Left cardiac atrium (tissue), 4 donors: ENCODE measurements at regions not wholly inside any gene's neighbourhood (a gene's known extent, or its start where the extent isn't known, plus 50 kb on each side); places are given as distances from the start of the nearest gene placed in this dataset.

Experiments used
- ATAC-seq, 2 donors: fragments of 200-7000 bp; cut with Tn5 transposase; one replicate each; pipeline ENCODE4 v1.9.1; 2020; ENCODE audit warnings: mild to moderate bottlenecking in 2 of 2, moderate library complexity in 2 of 2
- DNase-seq: peaks from one replicate; pipeline ENCODE4 v3.0.0-alpha.2; 2020
- intact Hi-C, 2 donors: fragments of 100-400 bp; cut with DNase I; formaldehyde crosslinking; loops; one replicate each; pipeline versions ENCODE4 v1.14.1 to v1.15.1; 2022 to 2023
- donor health status: DM: no; HTN: yes; CAD: no.
- donor health status: DM: no; HTN: yes; CAD: no; lungs with severe emphysema.
- donor health status: DM: yes; HTN: yes; CAD: no.
- donor health status: Dilated cardiomyopathy.

DNA sequence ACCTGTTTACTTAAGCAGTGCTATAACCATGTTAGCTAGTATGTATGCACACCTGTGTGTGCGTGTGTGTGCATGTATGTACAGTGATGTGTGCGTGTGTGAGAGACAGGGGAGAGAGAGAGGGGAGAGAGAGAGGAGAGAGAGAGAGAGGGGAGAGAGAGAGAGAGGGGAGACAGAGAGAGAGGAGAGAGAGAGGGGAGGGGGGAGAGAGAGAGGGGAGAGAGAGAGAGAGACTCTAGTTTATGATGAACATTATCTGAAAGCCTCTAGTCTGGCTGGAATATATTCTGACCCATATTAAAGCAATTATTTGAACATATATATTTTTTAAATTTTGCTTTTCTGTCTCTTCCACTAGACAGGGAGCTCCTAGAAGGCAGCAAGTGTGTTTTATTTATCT, 117.5 kb upstream of the CPEB4 start:
- intact Hi-C loops, result no loop called here
- DNase-seq, result no peak
- no peak for ATAC-seq

DNA sequence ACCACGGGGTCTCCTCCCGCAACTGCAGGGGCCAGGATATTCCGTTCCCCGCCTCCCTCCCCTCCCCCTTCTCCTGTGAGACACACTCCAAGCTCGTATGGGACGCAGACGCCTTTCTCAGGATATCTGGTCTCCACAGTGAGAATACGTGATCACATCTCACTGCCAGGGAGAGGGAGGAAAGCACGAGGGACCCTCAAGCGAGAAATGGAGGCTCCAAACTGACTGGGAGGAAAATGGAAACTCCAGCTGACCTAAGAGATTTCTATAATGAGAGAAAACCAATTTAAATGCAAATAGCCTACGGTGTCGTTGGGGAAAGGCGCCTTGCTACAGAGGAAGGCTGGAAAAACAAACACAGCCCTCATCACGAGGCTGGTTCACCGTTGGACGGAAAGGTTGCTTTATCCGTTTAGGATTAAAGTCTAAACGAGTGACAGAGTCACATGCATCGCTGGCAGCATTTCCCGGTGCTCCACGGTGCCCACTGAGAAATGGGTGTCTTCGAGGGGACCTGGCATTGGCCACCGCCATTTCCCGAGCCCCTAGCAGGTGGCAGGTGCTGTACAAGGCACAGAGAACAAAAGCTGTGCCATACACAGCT, 116.9 kb upstream of the CPEB4 start:
- intact Hi-C loops, result no loop called here
- ATAC-seq (no peak), DNase-seq (no peak)

DNA sequence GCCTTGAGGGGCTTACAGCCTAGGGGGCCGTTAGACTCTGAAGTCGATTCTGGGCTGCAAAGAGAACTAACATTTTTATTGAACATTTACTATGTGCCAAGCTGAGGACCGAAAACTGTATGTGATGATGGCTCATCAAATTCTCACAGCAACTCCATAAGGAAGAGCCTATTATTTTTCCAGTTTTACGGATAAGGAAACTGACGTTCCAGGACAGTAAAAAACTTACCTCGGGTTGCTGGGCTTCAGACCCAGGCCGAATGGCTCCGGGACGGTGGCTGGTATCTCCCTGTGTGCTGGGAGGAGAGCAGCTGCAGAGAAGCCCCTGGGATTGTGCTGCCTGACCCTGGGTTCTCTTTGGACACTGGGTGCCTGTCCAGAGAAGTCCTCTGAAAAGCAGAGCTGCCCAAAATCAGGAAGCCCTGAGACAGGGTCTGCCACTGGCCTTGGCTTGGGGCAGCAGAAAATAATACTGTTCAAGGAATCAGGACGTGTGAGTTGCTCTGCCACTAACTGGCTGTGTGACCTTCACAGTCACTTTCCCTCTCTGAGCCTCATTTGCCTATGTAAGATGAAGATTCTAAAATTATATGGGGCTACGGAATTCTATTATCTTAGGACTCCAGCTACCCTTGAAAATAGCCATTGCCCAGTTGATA, 116.3 kb upstream of the CPEB4 start:
- DNase-seq (no peak), ATAC-seq (no peak)
- intact Hi-C loops, result no loop called here

DNA sequence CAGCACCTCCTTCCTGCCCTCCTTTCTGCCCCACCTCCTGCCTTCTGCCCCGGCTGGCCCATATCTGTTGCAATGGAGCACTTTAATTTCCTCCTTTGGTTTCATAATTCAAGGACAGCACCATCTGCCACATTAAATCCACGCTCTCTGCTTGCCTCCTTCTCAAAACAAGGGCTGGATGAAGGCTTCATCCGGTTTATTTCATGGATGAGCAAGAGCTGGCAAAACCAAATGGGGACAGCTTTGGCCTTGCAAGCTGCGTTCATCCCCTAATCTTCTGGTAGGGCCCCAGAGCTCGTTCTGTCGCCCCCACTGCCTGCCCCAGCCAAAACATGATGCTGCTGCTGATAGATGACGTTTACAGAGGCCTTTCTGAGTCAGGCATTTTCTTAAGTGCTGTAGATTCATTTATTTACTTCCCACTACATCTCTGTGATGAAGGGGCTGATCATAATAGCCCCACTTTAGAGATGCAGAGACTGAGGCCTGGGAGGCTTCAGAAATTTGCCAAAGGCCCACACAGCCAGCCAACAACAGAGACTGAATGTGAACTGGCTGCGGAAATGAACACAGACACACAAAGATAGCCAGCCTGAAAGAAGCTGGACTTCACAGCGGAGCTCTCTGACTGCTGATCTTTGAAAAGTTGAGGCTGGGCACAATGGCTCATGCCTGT, 115.6 kb upstream of the CPEB4 start:
- intact Hi-C loops, result no loop called here
- ATAC-seq (peak in 1 of 2 donors; percentile 25), DNase-seq (no peak)

DNA sequence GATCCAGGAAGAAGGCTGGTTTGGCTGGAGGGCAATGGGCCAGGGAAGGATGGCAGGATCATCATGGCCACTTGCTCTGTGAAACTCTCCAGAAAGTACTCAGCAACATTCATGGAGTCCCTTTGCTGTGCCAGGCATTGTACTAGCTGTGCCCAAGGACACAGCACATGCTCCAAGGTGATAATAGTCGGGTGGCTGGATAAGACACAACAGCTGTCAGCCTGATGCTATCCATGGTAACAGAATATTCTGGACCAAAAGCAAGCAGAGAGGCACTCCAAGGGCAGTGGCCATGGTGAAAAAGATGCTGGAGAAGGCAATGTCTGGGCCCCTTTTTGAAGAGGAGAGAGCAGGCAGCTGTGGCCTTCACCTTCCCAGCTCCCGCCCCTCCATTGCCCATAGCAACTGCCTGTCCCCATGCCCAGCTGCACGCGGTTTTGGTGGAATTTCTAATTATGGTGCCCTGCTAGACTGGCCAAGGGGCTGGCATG, 113.8 kb upstream of the CPEB4 start:
- peak; percentile 63 to 70 for ATAC-seq
- intact Hi-C loops, result no loop called here

DNA sequence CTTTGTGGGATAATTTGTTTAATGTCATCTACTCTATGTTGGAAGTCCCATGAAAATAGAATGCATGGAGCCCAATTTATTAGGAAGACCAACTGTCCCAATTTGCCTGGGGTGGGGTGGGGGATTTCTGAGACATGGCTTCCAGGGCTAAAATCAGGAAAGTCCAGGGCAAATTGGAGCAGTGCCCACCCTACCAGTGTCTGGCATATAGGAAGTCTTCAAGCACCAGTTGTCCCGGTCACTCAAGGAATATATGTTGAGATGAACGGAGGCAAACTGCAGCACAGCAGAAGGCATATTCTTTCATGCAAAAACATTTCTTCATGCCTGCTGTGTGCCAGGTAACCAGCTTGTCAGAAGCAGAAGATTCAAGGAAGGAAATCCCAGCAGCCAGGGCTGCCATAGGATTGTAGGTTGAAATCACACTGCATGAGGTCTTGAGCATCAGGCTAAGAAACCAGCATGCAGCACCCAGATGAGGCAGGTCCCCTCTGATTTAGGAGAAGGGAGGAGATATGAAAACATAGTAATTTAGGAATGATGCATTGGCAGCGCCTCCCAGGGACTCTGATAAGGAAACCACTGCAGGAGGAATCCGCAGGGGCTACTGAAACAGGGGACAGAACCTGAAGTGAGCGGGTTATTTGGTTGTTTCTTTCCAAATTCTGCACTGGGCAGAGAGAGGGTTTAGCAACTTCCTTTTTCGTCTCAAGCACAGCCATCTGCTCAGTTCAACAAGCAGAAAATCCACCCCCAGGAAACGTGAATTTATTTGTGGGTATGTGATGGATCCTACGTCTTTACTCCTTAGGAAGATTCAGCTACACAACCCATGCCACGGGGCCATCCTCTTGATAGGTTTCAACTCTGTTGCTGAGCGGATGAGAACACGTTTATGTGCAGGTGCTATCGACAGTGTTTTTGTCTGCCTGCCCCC, 112.6 kb upstream of the CPEB4 start:
- intact Hi-C loops, result no loop called here
- ATAC-seq (no peak), DNase-seq (no peak)

More for the DNA sequence above, 113.8 kb upstream of the CPEB4 start:
- DNase-seq, result no peak

DNA sequence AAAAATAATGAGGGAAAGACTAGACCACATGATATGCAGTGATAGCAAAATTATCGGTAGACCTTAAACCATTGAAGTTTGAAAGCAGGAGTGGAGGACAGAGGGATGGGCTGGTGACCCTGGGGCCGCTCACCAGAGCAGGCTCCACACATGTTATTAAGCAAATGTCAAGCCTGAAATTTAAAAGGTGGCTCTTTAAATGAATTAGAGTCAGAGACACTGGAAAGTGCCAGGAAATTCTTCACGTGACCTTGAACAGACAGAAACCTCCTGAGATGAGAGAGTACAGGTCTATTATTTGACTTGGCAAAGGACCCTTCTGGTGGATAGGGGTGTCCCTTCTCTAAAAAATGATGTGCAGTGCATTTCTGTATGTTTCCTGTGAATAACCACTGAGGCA, 111.0 kb upstream of the CPEB4 start:
- ATAC-seq, result no peak
- intact Hi-C loops, result no loop called here
- DNase-seq, result no peak

DNA sequence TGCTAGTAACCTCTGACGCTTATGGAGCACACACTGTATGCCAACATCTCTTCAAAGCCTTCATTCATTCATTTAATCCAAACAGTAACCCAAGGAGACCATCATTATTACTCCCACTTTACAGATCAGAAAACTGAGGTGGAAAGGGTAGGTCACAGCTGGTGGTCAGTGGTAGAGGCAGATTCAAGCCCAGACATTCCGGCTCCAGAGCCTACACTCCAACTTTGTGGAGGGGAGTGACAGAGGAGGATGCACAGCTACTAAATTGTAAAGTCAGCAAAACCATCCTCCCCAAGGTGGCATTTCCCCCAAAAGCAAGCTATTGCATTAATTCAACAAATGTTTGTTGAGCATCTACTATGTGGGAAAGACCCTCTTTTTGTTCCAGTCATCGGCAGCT, 110.5 kb upstream of the CPEB4 start:
- DNase-seq, result no peak
- no peak for ATAC-seq
- intact Hi-C loops, result no loop called here

DNA sequence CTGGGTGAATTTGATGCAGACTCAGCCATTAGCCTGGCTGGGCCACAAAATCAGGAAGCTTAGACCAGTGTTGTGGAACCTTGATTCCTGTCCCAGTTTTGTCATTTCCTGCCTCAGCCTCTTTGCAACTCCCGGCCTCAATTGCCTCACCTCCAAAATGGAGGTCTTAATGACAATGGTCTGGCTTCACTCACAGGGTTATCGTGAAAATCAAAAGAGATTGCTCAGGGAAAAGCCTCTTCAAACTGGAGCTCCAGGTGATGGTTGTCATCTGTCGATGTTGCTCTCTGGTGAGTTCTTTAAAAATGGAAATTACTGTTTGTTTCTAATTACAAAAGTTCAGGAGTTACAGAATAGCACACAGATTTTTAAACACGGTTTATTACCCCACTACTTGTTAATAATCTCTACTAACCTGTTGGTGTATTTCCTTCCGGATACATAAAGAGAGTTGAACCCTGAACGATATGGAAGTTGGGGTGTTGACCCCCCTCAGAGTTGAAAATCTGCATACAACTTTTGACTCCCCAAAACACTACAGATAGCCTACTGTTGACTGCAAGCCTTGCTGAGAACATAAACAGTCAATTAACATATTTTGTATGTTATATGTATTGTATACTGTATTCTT, 109.9 kb upstream of the CPEB4 start:
- DNase-seq, result no peak
- intact Hi-C loops, result no loop called here
- no peak for ATAC-seq

DNA sequence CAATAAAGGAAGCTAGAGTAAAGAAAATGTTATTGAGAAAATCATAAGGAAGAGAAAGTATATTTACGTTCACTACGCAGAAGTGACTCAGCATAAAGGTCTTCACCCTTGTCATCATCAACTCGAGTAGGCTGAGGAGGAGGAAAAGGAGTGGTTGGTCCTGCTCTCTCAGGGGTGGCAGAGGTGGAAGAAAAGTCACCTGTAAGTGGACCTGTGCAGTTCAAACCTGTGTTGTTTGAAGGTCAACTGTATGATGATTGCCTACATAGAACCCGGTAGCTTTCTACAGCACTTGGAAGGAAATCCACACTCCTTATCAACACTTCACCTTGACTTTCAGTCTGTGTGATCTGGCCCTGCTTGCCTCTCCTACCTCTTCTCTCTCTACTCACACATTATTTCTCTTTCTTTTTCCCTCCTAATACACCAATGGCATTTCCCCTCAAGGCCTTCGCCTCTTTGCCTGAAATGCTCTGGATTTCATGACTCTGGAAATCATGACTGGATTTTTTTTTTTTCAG, 109.3 kb upstream of the CPEB4 start:
- intact Hi-C loops, result no loop called here
- ATAC-seq, result no peak

DNA sequence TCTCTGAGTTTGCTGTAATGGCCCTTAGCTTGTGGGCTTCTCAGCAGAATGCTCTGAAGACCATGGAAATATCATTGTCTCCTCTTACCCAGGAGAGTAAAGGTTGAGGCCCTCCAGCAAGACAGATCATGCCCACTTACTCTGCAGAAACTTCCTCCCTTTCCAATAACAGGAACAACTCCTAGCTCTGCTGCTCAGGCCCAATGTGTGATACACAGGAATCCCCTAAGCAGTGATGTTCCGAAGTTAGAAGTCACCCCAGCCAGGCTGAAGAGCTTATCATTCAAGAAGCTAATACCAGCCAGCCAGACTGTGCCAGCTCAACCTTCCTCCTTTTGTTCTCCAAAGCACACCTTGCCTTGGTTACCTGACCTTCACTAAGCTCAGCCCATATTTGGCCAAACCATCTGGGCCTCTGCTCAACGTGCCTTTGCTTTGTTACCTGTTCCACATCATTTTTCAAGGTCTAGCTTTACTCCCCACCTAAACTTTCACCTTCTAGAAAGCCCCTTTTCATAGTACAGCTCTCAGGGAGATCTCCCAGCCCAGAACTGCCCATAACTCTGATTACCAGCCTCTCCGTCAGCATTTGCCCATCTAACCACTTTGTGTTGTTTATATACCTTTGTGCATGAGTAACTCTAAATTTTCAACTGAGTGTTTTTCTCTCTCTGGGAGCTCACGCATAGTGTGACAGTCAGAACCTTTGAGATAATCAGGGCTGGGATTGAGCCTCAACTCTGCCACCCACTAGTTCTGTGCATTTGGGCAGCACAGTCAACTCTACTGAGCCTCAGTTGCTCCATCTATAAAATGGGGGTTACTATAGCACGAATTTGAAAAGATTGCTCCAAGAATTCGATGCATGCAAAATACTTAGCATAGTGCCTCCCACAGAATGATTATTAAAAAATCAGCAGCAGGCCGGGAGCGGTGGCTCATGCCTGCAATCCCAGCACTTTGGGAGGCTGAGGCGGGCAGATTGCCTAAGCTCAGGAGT, 107.6 kb upstream of the CPEB4 start:
- ATAC-seq (no peak), DNase-seq (no peak)
- intact Hi-C loops, result no loop called here

More for the DNA sequence above, 109.3 kb upstream of the CPEB4 start:
- DNase-seq, result no peak

DNA sequence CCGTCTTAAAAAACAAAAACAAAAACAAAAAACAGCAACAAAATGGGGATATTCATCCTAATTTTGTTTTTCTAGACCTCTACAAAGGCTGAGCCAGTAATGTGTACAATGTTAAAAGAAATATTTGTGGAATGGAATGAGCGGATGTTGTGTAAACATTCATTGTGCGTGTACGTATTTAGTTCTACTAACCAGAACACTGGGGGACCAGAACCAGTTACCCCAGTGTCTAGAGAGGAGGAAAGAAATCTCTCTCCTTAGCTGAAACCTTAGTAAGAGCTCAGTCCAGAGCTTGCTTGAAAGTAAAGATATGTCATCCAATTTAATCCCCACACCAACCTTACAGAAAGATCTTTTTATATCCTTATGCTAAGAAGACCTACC, 106.7 kb upstream of the CPEB4 start:
- ATAC-seq, result no peak
- intact Hi-C loops, result no loop called here
- DNase-seq, result no peak

DNA sequence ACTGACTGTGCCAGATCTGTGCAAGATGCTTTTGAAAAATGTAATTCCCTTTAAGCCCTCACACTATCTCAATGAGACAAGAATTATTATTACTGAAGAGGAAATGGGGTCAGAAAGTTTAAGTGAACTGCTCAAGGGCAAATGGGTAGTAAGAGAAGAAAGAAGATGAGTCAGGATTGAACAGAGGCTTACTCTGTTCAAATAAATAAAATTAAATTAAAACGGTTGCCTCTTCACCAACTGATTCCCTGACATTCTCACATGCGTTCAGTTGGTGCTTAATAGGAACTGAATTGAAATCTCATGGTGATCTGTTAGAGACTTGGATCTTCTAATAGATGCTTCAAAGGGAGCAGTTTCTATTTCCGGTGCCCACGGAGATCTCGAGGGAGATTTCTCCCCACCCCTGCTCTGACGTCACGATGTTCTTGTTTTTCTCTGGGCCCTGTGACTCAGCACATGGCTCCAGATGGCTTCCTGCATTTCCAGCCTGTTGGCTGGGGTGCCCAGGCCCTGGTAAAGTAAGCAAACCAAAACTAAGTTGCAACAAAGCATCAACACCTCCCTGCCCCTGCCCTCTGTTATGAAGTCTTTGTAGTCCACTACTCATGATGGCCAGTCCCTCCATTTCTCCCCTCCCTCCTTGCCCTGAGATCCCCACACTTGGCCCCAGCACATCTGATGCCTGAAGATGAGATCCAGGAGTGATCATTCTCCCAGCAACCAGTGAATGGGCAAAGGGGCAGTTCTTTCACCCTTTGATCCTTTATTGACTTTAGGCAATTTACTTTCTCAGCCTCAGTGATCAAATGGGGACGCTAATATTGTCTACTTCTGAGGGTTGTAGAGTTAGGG, 106.1 kb upstream of the CPEB4 start:
- ATAC-seq (peak; percentile 88 to 92), DNase-seq (peak; percentile 88)
- intact Hi-C loops, result no loop called here

DNA sequence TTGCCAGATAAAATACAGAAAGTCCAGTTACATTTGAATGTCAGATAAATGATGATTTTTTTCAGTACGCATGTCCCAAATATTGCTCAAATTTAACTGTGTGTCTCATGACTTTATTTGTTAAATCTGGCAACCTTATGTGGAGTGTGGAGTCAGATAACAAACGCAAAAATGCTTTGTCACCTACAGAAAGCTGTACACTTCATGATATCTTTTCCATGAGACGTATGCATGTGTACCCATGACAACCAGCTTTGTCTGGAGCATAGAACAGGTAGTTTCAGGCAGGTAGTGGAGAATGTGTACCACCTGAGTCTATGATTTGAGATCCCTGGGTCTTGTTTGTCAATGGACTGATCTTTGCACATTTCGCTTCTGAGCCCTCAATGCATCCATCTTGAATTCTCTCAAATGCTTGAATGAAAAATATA, 105.5 kb upstream of the CPEB4 start:
- ATAC-seq (no peak), DNase-seq (no peak)
- intact Hi-C loops, result no loop called here

DNA sequence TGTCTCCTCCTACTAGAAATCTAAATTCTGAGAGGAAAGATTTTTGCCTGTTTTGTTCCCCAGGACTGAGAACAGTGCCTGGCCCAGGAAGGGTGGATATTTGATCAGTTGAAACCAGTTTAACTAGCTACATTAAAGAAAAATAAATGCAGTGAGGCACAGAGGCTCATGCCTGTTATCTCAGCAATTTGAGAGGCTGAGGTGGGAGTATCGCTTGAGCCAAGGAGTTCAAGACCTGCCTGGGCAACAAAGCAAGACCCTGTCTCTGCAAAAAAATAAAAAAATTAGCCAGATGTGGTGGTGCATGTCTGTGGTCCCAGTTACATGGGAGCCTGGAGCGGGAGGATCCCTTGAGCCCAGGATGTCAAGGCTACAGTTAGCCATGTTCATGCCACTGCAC, 104.8 kb upstream of the CPEB4 start:
- intact Hi-C loops, result no loop called here
- ATAC-seq, result no peak
- DNase-seq, result no peak

DNA sequence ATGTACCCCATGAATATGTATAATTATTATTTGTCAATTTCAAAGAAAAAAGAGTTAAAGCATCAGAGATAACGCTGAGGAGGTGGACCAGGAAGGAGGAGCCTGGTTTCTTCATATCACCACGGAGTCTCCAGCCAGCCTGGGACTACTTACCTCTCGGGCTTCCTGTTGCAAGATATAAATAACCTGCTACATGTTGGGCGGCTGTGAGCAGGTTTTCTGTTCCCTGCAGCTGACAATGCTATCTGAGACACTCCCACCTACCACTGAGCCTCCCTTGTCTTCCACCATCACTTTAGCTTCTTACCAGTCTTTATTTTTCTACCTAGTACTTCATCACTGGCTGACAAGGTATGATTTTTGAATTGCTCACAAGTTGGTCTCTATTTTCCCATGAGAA, 102.7 kb upstream of the CPEB4 start:
- no peak for DNase-seq
- intact Hi-C loops, result no loop called here

DNA sequence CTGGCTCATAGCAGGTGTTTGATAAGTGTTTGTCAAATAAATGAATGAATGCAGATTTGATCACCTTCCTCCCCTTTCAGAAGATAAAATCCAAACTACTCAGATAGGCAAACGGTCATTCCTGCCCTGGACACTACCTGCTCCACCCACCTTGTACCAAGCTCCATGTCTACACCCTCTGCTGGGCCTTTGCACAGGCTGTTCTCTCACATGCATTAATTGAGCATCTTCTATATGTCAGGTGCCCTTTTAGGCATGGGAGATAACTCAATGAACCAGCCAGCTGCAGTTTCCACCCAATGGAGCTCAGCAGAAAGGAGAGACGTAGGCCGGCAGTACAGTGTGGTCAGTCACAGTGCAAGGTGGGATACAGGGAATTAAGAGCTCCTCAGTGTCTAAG, 102.3 kb upstream of the CPEB4 start:
- ATAC-seq, result no peak
- DNase-seq, result no peak
- intact Hi-C loops, result no loop called here

More for the DNA sequence above, 102.7 kb upstream of the CPEB4 start:
- no peak for ATAC-seq
